A673 (cell line): ENCODE measurements at regions not wholly inside any gene's neighbourhood (a gene's known extent, or its start where the extent isn't known, plus 50 kb on each side); places are given as distances from the start of the nearest gene placed in this dataset.

Source experiments
- BruUV-seq: library from RNA; stranded (reverse); fragments of 400-500 nt; replicated peaks from 2 replicates; lab custom pipeline; 2021; lab: Mats Ljungman, UMichigan
- CTCF ChIA-PET: fragments of 300-600 bp; sonication (Branson Sonifier 250); formaldehyde crosslinking; loops from one replicate; lab custom pipeline; 2022; ENCODE audit warnings: antibody characterized with exemption; lab: Charles Lee
- POLR2A ChIA-PET: fragments of 300-600 bp; sonication (Branson Sonifier 250); formaldehyde crosslinking; loops from one replicate; lab custom pipeline; 2022; ENCODE audit warnings: antibody characterized with exemption; ENCODE audit not compliant: low non-redundant PET; lab: Charles Lee
- DNase-seq: peaks from one replicate; pipeline ENCODE4 v3.0.0-alpha.2; 2015; ENCODE audit warnings: low spot score
- H3K27ac ChIP-seq: fragments of 200-600 bp; sonication (generic); 2 replicates; pipeline ENCODE4 v1.5.1; 2016; ENCODE audit warnings: mixed run types, low read depth, mild to moderate bottlenecking, mixed read lengths, antibody characterized with exemption, low read length; ENCODE audit not compliant: poor library complexity, severe bottlenecking
- H3K27me3 ChIP-seq: fragments of 200-600 bp; sonication (generic); replicated peaks from 2 replicates; pipeline ENCODE4 v1.6.1; 2017; ENCODE audit warnings: mixed run types, low read depth, mild to moderate bottlenecking, mixed read lengths, antibody characterized with exemption, low read length; ENCODE audit not compliant: insufficient read depth, poor library complexity
- H3K36me3 ChIP-seq: fragments of 200-600 bp; sonication (generic); 2 replicates; pipeline ENCODE4 v1.6.1; 2016; ENCODE audit warnings: mixed run types, mild to moderate bottlenecking, mixed read lengths, antibody characterized with exemption, low read length; ENCODE audit not compliant: insufficient read depth, poor library complexity, severe bottlenecking
- H3K4me1 ChIP-seq: fragments of 200-600 bp; sonication (generic); 2 replicates; pipeline ENCODE4 v1.6.1; 2017; ENCODE audit warnings: mixed run types, mild to moderate bottlenecking, mixed read lengths, antibody characterized with exemption, low read length; ENCODE audit not compliant: insufficient read depth, poor library complexity, severe bottlenecking
- H3K4me3 ChIP-seq: fragments of 200-600 bp; sonication (generic); 2 replicates; pipeline ENCODE4 v1.5.1; 2016; ENCODE audit warnings: low read depth, mixed run types, mild to moderate bottlenecking, mixed read lengths, low read length; ENCODE audit not compliant: poor library complexity, severe bottlenecking
- H3K9me3 ChIP-seq: fragments of 200-600 bp; sonication (generic); 2 replicates; pipeline ENCODE4 v1.6.1; 2016; ENCODE audit warnings: mixed run types, low read depth, mild to moderate bottlenecking, mixed read lengths, antibody characterized with exemption, low read length; ENCODE audit not compliant: poor library complexity, severe bottlenecking
- CTCF ChIP-seq: fragments of 300-800, 200-600 bp; sonication (generic); conservative IDR thresholded peaks from 2 replicates; pipeline ENCODE4 v1.5.1; 2017; ENCODE audit warnings: low read depth, mild to moderate bottlenecking, antibody characterized with exemption, low read length, moderate library complexity, mixed read lengths
- EZH2 ChIP-seq: fragments of 200-600 bp; sonication (generic); IDR thresholded peaks from 2 replicates; pipeline ENCODE4 v1.6.1; 2017; ENCODE audit warnings: borderline replicate concordance, low read depth, mild to moderate bottlenecking, mixed read lengths, antibody characterized with exemption, low read length; ENCODE audit not compliant: poor library complexity, severe bottlenecking
- intact Hi-C: fragments of 100-400 bp; cut with micrococcal nuclease; formaldehyde crosslinking; loops from one replicate; pipeline ENCODE4 v1.10.0; 2022; ENCODE audit not compliant: unreplicated experiment

- no peaks in the 10 kb centered on the region for H3K27me3 ChIP-seq
- POLR2A ChIA-PET: no interaction called here
- TF ChIP-seq EZH2 (no peak), CTCF (no peak)
- no peak overlapping the region for H3K4me3 ChIP-seq
- DNase-seq: no peak
- H3K36me3 ChIP-seq: no peaks in the 10 kb centered on the region
- H3K9me3 ChIP-seq: no peaks in the 10 kb centered on the region
- no TSS peak for BruUV-seq
- H3K27ac ChIP-seq: no peak overlapping the region
- CTCF ChIA-PET: no interaction called here
- intact Hi-C loops: no loop called here
- no peaks in the 10 kb centered on the region for H3K4me1 ChIP-seq
Measured at GRCh38 chr3:171516765-171517164, 56.6 kb upstream of the TNIK start.

GRCh38 chr3:171514466-171514865, 54.3 kb upstream of the TNIK start:
- no peak for DNase-seq
- no peaks in the 10 kb centered on the region for H3K36me3 ChIP-seq
- CTCF ChIA-PET: no interaction called here
- intact Hi-C loops: no loop called here
- no TSS peak for BruUV-seq
- H3K27ac ChIP-seq: no peak overlapping the region
- H3K4me1 ChIP-seq: no peaks in the 10 kb centered on the region
- POLR2A ChIA-PET: no interaction called here
- H3K9me3 ChIP-seq: no peaks in the 10 kb centered on the region
- H3K27me3 ChIP-seq: no peaks in the 10 kb centered on the region
- TF ChIP-seq EZH2 (no peak), CTCF (no peak; the same call in 1 of the 2 replicates)
- H3K4me3 ChIP-seq: no peak overlapping the region

GRCh38 chr3:171511450-171511849, 51.2 kb upstream of the TNIK start:
- no TSS peak for BruUV-seq
- POLR2A ChIA-PET: no interaction called here
- Histone ChIP-seq H3K27ac (no peak overlapping the region), H3K4me1 (no peaks in the 10 kb centered on the region), H3K36me3 (no peaks in the 10 kb centered on the region), H3K27me3 (no peaks in the 10 kb centered on the region), H3K9me3 (no peaks in the 10 kb centered on the region), H3K4me3 (no peak overlapping the region)
- no peak for TF ChIP-seq CTCF
- no peak for TF ChIP-seq EZH2
- no peak for DNase-seq
- intact Hi-C loops: no loop called here
- CTCF ChIA-PET: no interaction called here
